ENCODE measurements at regions not wholly inside any gene's neighbourhood (a gene's known extent, or its start where the extent isn't known, plus 50 kb on each side); places are given as distances from the start of the nearest gene placed in this dataset.
"Not testable (repeated sequence)": the region's sequence is repeated elsewhere in the genome, so short reads cannot be mapped to it uniquely, and the experiment has no call there.

DNA sequence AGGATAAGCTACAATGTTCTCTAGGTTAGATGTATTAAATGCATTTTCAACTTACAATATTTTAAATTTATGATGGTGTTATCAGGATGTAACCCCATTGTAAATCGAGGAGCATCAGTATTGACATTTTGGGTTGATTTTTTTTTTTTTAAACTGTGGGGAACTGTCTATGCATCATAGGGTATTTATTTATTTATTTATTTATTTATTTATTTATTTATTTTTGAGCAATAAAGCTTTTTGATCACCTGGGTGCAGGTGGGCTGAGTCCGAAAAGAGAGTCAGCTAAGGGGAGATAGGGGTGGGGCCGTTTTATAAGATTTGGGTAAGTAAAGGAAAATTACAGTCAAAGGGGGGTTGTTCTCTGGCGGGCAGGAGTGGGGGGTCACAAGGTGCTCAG lies 367.5 kb downstream of the OXSM start:
- not testable (repeated sequence) for DNase-seq (ENCODE audit: low read depth)

DNA sequence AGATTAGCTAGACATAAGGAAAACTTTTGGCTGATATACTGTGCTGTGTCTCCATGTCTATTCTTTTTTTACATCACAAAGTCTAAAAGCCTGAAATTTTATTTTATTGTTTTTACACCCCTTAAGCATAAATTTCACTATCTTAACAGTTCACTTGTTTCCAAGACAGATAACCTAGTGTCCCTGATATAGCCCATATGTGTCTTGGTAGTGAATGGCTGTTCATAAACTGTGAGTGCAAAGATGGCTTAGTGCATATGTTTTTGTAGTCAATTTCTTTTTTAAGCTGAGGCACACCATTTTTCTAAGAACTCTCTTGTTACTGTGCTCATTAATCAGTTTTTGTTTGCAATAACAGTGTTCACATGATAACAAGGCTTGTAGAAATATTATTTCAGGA lies 381.1 kb downstream of the OXSM start:
- no peak for DNase-seq (ENCODE audit: low read depth)

DNA sequence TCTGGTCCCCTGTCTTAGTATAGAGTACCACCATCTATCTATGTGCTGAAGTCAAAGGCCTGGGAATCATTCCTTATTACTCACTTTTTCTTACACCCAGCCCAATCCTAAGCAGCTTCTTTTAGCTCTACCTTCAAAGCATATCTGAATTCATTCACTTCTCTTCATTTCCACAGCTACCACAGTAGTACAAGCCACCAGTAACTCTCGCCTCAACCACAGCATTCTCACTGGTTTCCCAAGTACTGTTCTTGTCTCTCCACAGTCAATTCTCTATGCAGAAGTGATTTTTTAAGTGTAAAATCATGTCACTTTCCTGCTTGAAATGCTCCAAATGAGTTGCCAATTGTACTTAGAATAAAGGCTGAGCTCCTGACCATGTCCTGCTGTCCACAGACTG lies 401.7 kb downstream of the OXSM start:
- no peak for DNase-seq (ENCODE audit: low read depth)

DNA sequence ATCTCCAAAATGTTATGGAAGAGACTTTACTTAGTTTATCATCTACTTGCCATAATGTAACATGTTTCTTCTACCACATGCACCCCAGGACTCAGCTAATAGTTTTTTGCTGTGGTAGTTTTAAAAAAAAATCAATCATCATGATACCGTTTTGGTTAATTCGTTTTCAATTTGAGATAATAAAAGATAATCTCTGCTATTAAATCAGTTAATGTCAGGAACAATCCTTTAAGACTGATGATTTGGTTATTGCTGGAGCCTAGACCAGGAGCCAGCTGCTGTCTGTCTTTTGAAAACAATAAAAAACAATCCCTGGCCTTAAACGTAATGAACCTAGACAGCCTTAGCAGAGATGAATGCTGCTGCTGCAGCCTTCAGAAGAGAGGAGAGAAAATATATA lies 403.7 kb downstream of the OXSM start:
- no peak for DNase-seq (ENCODE audit: low read depth)

DNA sequence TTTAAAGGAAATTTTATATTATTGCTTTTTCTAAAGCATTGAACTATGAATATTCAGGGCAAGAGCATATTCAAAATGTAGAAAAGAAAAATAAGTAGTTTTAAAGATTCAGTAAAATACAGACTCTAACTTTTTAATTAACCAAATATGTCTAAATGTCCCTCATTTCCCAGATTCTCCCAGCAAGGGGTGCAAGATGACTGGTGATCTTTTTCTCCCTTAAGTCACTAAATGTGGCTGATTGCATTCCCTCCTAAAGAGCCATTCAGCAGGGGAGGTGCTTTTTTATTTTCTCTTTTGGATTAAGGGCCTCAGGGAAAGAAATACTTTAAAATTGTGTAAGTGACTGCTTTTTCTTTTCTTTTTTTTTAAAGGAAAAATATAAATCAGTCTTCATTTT lies 406.9 kb downstream of the OXSM start:
- DNase-seq (ENCODE audit: low read depth): no peak

DNA sequence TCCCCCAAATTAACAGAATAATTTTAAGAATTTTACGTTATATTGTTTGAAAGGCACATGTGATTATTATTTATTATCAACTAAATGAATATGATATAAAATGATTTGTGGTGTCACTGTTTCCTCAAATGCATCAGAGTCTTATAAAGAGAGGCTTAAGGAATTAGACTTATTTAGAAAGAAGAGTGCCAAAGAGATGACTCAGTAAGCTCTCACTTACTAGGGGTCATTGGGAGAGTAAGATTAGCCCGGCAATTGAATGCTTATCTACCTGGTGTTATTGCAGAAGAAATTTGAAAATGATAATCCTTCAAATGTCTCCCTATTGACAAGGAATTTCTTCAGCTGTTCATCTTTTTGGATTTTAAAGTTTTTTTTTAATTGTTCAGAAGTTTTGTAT lies 408.7 kb downstream of the OXSM start:
- no peak for DNase-seq (ENCODE audit: low read depth)

DNA sequence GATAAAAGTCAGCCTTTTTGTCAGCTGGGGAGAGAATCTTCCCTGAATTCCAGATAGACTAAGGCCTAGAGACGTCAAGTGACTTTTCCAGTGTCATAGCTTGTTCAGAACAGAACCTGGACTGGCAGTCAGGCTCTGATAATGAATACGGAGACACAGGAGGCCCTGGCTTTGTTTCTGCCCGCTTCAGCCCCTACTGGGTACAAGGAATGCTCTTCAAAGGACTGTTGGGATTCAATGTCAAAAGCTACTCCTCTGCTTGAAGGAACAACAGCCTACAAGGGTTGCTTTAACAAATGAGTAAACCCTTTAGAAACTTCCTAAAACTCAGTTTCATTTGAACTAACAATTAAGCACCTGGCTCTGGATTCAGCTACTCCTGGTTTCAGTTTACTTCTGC lies 412.3 kb downstream of the OXSM start:
- no peak for DNase-seq (ENCODE audit: low read depth)

DNA sequence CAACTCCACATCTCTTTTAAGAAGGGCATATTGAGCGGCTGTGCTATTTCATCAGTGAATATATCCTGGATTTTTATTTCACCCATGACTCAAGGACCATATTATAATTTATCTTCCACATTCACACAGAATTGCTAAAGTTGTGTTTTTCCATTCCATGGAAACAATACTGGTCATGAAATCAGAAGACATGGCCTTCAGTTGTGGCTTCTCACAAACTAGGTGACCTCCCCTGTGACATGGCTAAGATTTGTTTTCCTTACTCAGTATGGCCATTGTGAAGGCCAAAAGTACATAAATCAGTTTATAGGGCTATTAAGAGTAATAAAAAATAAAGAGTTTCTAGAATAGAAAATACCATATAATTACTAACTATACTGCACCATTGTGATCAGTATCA lies 415.6 kb downstream of the OXSM start:
- no peak for DNase-seq (ENCODE audit: low read depth)

DNA sequence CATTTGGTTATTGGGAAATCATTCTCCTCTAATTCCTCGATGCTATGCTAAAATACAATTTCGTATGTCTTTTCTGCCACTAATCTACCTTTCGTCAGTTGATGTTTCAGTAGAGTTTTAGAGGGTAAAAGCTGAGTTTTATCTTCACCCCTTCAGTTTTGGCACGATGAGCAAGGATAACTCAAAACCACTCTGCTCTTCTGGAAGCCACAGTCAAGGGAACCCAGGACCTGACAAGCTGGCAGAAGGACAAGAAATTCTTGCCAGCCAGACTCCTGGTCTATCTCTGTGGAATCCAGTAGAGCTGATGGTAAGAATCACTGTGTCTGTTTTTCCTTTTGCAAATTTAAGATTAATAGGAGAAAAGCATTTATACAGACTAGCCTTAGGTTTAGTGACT lies 414.4 kb upstream of the LRRC3B start:
- no peak for DNase-seq (ENCODE audit: low read depth)

DNA sequence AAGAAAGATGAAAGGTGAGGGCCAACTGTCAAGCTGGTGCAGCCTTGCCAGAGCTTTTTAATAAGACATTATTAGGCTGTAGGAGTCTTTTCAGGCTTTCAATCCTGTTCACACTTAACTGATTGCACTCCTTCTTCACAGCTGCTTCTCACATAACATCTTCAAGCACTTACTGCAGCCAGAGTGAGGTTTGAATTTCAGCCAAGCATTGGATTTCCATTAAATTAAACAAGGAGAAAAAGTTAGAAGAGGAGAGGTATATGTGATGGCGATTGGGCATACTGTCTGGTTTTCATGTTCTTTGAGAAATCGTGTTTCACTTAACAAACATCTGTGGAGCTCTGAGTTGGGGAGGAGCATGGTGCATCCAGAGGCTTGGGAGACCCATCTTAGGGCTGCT lies 392.8 kb upstream of the LRRC3B start:
- DNase-seq (ENCODE audit: low read depth): no peak

DNA sequence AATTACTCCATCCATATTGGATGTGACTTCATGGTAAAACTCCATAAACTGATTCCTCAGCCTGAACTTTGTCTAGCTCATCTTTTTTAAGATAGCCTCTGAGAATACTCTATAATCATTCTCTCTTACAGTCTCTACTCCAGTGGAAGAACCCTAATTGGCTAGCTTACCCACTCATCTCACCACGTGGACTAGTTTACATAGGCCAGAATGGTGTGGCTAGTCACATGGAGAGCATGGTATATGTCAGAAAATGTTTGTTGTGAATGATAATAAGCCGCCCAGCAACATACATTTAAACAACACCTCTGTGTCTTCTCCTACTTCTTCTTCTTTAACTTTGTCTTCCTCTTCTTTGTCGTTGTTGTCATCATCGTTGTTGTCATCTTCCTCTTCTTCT lies 389.2 kb upstream of the LRRC3B start:
- no peak for DNase-seq (ENCODE audit: low read depth)

DNA sequence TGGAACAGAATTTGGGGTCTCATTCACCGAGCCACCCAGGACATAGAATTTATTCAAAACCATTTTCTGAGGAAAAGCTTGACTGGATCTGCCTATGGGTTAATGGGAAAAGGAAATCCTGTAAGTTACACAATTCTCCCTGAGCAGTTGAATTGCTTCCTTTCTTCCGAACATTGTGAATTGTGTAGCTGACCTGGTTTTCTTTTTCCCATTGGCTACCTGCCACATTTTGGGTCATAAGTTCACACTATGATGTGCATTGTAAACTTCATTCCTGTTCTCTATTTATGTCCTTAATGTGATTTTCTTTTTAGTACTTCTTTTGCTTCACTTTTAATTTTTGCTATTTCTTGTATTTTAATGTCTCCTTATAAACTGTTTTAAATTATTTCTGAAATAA lies 386.0 kb upstream of the LRRC3B start:
- no peak for DNase-seq (ENCODE audit: low read depth)

DNA sequence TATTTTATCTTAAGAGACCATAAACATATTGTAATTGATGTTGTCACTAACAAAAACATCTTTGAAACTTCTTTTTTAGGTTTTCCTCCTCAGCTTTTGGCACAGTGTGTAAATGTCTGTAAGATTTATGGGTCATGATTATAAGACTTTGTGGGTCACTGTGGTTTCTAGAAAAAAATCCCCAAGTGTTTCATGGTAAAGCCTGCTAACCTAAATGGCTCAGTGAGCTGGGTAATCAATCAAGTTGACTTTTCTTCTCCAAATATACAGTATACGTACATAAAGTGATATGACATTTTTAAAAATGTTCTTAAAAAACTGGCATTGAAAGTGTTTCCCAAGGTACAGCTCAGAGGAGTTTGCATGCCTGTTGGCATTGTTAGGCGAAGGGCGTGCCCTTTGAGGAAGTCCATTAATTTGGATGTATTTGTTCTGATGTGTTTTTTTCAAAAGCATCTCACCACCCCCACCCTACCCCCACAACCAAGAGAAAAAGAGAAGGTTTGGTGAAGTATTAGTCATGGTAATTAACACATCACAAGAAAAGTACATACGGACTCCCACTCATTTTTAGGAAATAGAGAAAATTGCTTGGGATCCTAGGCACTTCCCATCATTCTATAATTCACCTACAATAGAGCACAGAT lies 385.4 kb upstream of the LRRC3B start:
- DNase-seq (ENCODE audit: low read depth): no peak

DNA sequence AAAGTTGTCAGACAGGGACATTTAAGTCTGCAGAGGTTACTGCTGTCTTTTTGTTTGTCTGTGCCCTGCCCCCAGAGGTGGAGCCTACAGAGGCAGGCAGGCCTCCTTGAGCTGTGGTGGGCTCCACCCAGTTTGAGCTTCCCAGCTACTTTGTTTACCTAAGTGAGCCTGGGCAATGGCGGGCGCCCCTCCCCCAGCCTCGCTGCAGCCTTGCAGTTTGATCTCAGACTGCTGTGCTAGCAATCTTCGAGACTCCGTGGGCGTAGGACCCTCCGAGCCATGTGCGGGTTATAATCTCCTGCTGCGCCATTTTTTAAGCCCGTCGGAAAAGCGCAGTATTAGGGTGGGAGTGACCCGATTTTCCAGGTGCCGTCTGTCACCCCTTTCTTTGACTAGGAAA lies 378.0 kb upstream of the LRRC3B start:
- DNase-seq (ENCODE audit: low read depth): not testable (repeated sequence)

DNA sequence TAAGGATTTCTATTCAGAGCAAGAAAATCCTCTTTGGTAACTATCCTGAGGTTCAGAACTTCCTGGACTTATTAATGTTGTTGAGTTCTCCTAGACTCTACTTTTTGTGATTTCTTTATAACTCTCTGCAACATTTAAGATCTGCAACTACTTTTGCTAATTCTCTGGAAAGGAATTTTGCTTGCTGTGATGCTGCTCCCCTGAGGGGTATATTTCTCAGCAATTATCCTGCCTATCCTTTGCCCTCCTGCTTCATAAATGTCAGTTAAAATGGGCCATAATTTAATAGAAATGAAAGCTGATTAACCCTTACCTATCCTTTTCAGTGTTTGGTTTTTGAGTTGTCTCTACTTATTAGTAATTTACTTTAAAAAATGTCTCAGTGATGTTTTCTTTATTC lies 377.3 kb upstream of the LRRC3B start:
- no peak for DNase-seq (ENCODE audit: low read depth)

DNA sequence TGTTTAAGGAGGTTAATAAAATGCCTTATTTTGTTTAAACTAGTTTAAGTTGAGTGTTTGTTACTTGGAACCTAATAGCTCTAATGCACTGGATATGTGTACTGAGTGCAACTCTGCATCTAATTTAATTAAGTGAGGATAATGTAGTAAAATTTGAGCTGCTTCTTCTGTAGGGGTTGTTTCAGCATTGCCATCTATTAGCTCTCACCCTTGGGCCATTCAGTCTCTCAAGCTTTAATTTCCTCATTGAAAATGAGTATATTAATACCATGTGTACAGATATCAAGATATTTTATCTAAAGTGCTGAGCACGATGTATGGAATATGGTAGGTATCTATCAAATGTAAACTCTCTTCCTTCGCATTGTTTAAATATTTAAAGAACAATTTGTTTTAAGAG lies 375.7 kb upstream of the LRRC3B start:
- no peak for DNase-seq (ENCODE audit: low read depth)

DNA sequence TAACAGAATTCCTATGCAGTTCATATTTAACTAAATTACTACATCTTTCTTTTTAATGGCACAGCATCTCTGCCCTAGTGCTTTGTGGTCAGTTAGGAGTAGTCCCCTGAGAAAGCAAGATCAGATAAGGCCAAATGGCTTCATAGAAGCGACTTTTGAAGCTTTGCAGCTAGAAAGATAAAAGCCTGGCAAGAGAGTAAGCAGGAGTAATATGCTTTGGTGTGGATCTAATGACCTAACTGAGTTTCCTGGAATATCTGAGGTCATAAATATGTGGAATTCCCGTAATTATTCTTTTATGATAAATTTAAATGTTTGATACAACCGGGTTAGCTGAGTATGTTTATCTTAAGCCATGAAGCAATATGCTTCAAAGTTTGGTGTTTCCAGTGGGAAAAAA lies 374.9 kb upstream of the LRRC3B start:
- no peak for DNase-seq (ENCODE audit: low read depth)

DNA sequence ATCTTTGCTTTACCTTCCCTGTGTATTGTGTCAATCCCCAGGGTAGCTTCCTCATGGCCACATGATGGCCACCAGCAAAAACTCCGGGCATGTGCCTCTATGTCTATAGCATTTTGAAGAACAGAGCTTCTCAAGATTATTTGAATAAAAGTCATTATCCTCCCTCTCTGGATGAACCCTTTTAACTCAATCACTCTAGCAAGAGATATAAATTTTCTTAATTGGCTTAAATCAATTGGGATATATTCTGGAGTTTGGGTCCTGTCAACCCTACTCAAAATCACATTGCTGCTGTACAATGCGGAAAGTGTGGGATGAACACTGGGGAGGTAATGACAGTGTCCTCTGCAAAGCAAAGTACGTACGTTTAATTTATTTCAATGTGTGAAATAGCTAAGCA lies 370.6 kb upstream of the LRRC3B start:
- no peak for DNase-seq (ENCODE audit: low read depth)

DNA sequence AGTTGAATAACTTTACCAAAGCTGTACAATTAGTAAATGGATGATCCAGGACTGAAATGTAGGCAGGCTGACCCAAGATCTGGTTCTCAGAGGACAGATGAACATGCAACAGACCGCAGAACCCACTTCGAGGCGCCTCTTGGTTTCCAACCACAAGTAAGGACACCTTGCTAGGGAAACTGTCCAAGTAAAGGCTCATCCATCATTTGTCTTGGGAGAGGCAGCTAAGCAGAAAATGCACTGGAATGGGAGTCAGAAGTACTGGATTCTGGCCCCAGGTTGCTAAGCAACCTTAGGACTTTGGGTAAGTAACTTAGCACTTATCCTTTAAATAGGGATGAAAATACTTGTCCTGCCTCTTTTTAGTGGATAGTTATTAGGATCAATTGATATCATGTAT lies 366.3 kb upstream of the LRRC3B start:
- DNase-seq (ENCODE audit: low read depth): no peak

DNA sequence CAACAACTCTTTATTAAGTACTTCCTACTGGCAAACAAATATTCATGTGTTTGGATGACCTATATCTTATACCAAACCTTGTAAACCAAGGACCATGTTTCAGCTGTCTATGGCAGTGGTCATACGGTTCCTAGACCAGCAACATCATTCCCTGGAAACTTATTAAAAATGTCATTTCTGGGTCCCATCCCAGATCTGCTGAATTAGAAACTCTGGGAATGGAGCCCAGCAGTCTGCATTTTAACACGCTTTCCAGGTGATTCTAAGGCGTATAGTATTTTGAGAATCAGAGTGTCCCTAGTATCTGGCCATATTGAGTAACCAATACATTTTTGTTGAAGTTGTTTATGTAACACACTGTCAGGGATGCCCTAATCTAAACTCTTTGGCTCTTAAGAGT lies 363.4 kb upstream of the LRRC3B start:
- no peak for DNase-seq (ENCODE audit: low read depth)

DNA sequence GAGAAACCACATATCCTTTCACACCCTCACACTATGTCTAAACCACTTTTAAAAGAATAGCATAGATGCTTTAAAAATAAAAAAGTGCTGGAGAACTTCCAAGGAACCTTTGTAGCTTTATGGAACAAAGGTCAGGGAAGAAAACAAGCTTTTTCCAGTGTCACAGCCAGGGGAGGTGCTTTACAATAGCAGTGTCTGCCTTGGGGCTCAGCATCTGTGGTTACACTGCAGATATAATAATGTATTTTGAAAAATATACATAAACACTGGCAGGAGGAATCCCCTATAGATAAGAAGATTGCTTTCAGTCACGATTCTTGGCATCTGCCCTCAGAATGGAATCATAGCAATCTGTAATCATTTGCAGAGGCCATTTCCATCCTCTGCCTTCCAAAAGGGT lies 362.4 kb upstream of the LRRC3B start:
- DNase-seq (ENCODE audit: low read depth): no peak

DNA sequence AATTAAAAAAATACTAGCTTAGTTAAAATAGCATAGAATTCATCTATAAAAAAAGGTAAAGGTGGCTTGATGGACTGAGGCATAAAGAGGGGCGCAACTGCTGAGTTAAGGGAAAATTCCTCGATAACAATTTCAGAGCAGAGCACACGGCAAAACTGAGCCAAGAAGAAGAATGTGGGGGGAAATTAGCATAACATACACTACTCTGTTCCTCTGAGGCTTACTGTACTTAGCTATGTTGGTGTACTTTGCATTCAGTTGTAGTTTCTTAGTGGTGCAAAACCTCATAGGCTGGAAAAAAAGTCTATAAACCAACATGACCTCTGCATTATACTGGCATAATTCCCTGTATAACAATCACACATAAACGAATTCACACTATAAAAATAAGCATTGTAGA lies 357.9 kb upstream of the LRRC3B start:
- DNase-seq (ENCODE audit: low read depth): no peak

DNA sequence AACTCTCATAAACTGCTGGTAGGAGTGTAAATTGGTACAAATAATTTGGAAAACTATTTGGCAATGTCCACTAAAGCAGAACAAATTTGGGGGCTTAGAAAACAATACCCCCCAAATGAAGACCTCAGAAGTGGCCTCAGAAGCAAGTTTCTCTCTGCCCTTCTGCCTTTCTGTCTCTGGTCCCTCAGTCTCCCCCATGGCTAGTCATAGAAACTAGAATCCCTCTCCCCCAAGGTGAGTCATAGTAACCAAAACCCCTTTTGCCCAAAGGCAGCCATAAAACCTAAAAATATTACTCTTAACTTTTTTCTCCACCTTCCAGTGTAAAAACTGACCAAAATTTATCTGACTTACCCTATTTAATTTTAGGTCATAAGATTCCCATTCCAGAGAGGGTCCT lies 350.7 kb upstream of the LRRC3B start:
- no peak for DNase-seq (ENCODE audit: low read depth)

DNA sequence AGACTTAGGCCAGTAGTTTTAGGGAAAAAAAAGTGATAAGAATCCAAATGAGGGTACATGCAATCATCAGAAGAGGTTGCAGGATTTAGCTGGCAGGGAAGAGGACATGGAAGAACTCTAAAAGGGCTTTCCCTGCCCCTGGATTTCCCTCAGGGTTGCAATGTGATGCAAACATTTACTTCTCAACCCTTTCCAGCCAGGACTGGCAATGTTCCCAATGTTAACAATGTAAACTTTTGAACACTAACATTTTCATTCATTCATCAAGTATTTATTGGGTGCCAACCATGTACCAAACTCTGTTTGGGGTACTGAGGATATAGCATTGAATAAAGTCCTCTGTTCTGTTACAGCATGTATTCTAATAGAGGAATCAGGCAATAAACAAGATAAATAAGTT lies 349.4 kb upstream of the LRRC3B start:
- no peak for DNase-seq (ENCODE audit: low read depth)

DNA sequence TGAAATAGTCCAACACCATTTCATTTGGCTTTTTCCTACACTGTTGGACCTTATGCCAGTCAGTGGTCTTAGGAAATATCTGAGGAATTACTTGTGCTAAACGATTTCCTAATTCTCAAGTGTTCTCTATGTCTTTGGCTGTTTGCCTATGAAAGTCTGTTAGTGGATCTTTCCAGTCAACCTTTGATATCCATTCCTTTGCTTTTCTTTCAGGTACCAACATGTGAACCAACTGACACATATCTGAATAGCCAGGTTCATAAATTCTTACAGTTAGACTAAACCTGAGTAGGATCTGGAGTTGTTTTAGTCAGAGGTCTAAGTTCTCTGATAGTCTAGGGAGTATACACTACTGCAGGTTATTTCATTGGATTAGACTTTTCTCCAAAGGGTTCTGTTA lies 343.5 kb upstream of the LRRC3B start:
- DNase-seq (ENCODE audit: low read depth): no peak

All from non-pigmented ciliary epithelial cell (primary cell).